ENCODE measurements at regions not wholly inside any gene's neighbourhood (a gene's known extent, or its start where the extent isn't known, plus 50 kb on each side); places are given as distances from the start of the nearest gene placed in this dataset.
A peak's percentile ranks its signal among the peaks of the same experiment; 100 is the strongest.

DNA sequence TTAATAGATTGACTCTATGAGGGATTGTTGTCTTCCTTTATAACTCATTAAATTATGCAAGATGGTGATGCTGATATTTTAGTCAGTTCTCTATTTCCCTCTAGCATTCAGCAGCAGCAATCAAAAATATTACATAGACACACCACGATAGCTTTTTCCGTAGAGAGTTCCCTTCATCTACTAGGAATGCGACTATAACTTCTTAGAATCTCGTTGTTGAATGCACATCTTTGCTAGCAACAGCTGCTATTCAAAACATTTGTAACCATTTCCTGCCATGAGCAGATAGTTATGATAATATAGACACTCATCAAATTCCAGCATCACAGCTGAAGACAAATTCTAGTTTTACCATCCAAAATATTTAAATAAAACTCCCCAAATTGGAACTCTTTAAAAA is 147.4 kb upstream of the FGF13 start:
- H3K36me3 ChIP-seq (ENCODE audit: low read depth) = no peaks in the 10 kb centered on the region
- H3K4me3 ChIP-seq = peak overlapping the region; percentile 54
- TF ChIP-seq EZH2 (IDR thresholded peaks at IDR 0.05; ENCODE audit: insufficient read depth, poor library complexity, severe bottlenecking) (no peak), EZH2phosphoT487 (IDR thresholded peaks at IDR 0.05; ENCODE audit: insufficient read depth, low read depth) (no peak)
- in situ Hi-C loops (cut with MboI) = no loop called here
- no peak overlapping the region for H2AFZ ChIP-seq
- H3K27me3 ChIP-seq (replicated peaks; ENCODE audit: insufficient read depth) = no peaks in the 10 kb centered on the region
- H3F3A ChIP-seq (ENCODE audit: insufficient read depth) = peaks cover 26% of the 10 kb centered on the region; the same call in 1 of the 2 replicates
- H3K79me2 ChIP-seq (ENCODE audit: insufficient read depth) = no peaks in the 10 kb centered on the region
- no peaks in the 10 kb centered on the region for H3K9me3 ChIP-seq (ENCODE audit: low read depth)
- 0 to 1% methylated on average over 4 of the region's 4 CpGs for WGBS, 2 experiments (ENCODE audit: low coverage in 1 of 2, low lambda C conversion rate in 2 of 2, missing lambda C conversion rate in 2 of 2)
- peaks cover 36% of the 10 kb centered on the region for H3K4me1 ChIP-seq (ENCODE audit: insufficient read depth)
- no peaks in the 10 kb centered on the region for H4K20me1 ChIP-seq (ENCODE audit: insufficient read depth)
- H3K27ac ChIP-seq = peak overlapping the region; percentile 93
- DNase-seq = peak; percentile 65
- peak overlapping the region; percentile 62 for H3K9ac ChIP-seq
- H3K4me2 ChIP-seq (ENCODE audit: unreplicated experiment) = peak overlapping the region; percentile 51
- H3K9me2 ChIP-seq (ENCODE audit: insufficient read depth) = no peaks in the 10 kb centered on the region

DNA sequence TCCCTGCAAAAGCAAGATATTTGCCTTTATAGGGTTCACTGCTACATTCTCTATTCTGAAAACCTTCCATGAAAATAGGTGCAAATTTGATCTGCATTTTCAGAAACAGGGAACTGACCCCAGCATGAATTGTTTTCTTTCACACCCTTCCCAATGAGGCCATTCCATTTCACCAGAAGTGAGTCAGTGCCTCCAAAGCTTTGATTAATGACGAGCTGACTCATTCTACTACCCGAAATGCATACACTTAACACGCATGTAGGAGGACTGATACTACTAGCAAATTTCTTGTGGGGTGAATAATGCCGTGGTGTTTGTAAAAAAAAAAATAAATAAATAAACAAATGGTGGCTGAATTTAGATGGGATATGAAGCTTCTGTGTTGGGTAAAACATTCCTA is 146.9 kb upstream of the FGF13 start:
- no peak overlapping the region for H2AFZ ChIP-seq
- H3K9me2 ChIP-seq (ENCODE audit: insufficient read depth) = no peaks in the 10 kb centered on the region
- WGBS, 2 experiments (ENCODE audit: low coverage in 1 of 2, low lambda C conversion rate in 2 of 2, missing lambda C conversion rate in 2 of 2) = 0% methylated on average over 4 of the region's 4 CpGs
- H4K20me1 ChIP-seq (ENCODE audit: insufficient read depth) = no peaks in the 10 kb centered on the region
- H3K4me3 ChIP-seq = peak overlapping the region; percentile 54
- no peaks in the 10 kb centered on the region for H3K36me3 ChIP-seq (ENCODE audit: low read depth)
- peak; percentile 89 for DNase-seq
- peak overlapping the region; percentile 62 for H3K9ac ChIP-seq
- in situ Hi-C loops (cut with MboI) = no loop called here
- H3K4me1 ChIP-seq (ENCODE audit: insufficient read depth) = peaks cover 36% of the 10 kb centered on the region
- no peaks in the 10 kb centered on the region for H3K27me3 ChIP-seq (replicated peaks; ENCODE audit: insufficient read depth)
- no peaks in the 10 kb centered on the region for H3K79me2 ChIP-seq (ENCODE audit: insufficient read depth)
- H3K4me2 ChIP-seq (ENCODE audit: unreplicated experiment) = peak overlapping the region; percentile 57
- peaks cover 26% of the 10 kb centered on the region; the same call in 1 of the 2 replicates for H3F3A ChIP-seq (ENCODE audit: insufficient read depth)
- TF ChIP-seq EZH2phosphoT487 (IDR thresholded peaks at IDR 0.05; ENCODE audit: insufficient read depth, low read depth) (no peak), EZH2 (IDR thresholded peaks at IDR 0.05; ENCODE audit: insufficient read depth, poor library complexity, severe bottlenecking) (no peak)
- H3K27ac ChIP-seq = peak overlapping the region; percentile 93
- no peaks in the 10 kb centered on the region for H3K9me3 ChIP-seq (ENCODE audit: low read depth)

DNA sequence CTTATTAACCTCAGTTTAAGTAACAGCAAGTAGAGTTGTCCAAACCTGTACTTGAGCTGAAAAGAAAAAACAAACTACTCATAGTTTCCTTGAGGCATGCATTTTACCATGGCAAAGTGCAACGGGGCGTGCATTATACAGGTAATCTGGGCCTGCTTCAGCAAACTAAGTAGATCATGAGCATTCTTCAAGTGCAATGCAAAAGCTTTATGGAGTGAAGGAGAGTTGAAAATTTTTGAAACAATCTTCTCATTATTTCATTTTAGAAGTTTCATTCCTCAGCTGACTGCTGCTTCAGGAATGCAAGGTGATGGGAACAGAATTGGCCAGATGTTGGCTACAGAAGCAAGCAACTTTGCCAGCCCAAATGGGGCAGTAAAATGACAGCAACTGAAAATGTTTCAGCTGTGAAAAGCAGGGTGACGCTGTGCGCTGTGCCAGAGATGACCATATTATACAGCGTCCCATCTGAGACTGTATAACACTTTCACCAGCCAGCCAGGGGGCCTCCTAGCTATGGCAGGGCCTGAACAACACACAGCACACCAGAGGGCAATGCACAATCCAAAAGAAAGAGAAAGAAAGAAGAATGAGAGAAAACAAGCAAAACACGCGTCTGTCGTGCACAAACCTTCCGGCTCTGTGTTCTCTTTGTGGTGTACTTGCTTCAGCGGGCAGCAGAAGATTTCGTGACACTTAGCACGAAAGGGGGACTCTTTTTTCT is 145.5 kb upstream of the FGF13 start:
- Histone ChIP-seq H3F3A (ENCODE audit: insufficient read depth) (peaks cover 26% of the 10 kb centered on the region; the same call in 1 of the 2 replicates), H3K27ac (no peak overlapping the region), H3K4me1 (ENCODE audit: insufficient read depth) (peaks cover 36% of the 10 kb centered on the region), H3K9me3 (ENCODE audit: low read depth) (no peaks in the 10 kb centered on the region), H3K4me2 (ENCODE audit: unreplicated experiment) (no peak overlapping the region), H2AFZ (no peak overlapping the region), H3K9ac (no peak overlapping the region), H3K79me2 (ENCODE audit: insufficient read depth) (no peaks in the 10 kb centered on the region), H3K9me2 (ENCODE audit: insufficient read depth) (no peaks in the 10 kb centered on the region), H3K4me3 (no peak overlapping the region), H3K36me3 (ENCODE audit: low read depth) (no peaks in the 10 kb centered on the region), H3K27me3 (replicated peaks; ENCODE audit: insufficient read depth) (no peaks in the 10 kb centered on the region), H4K20me1 (ENCODE audit: insufficient read depth) (no peaks in the 10 kb centered on the region)
- in situ Hi-C loops (cut with MboI) = no loop called here
- TF ChIP-seq EZH2 (IDR thresholded peaks at IDR 0.05; ENCODE audit: insufficient read depth, poor library complexity, severe bottlenecking) = no peak
- DNase-seq = peak; percentile 26
- WGBS, 2 experiments (ENCODE audit: low coverage in 1 of 2, low lambda C conversion rate in 2 of 2, missing lambda C conversion rate in 2 of 2) = 96 to 98% methylated on average over 12 of the region's 12 CpGs

DNA sequence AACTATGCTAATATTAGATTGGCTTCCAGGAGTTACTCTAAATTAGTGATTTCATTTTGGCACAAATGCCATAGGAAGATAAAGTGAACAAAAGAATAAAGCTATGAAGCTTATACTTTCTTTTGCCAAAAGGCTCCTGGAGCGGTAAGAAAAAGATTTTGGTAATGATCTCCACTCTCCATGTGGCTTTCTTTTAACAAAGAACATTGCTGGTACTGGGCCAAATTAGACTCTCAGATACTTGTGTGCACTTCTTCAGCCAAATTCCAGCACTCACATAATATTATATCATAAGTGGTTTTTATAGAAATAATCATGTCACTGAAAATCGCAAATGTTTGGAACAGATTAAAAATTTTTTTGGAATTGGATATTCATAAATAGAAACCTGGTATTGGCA is 142.4 kb upstream of the FGF13 start:
- H3K4me3 ChIP-seq = no peak overlapping the region
- TF ChIP-seq EZH2phosphoT487 (IDR thresholded peaks at IDR 0.05; ENCODE audit: insufficient read depth, low read depth) = no peak
- in situ Hi-C loops (cut with MboI) = no loop called here

More for the DNA sequence above, 142.4 kb upstream of the FGF13 start:
- Histone ChIP-seq H3K9me3 (ENCODE audit: low read depth) (no peaks in the 10 kb centered on the region), H4K20me1 (ENCODE audit: insufficient read depth) (no peaks in the 10 kb centered on the region), H3K27ac (no peak overlapping the region), H3F3A (ENCODE audit: insufficient read depth) (peaks cover 18% of the 10 kb centered on the region; the same call in 1 of the 2 replicates), H3K4me2 (ENCODE audit: unreplicated experiment) (no peak overlapping the region), H2AFZ (no peak overlapping the region), H3K36me3 (ENCODE audit: low read depth) (no peaks in the 10 kb centered on the region), H3K9ac (no peak overlapping the region), H3K79me2 (ENCODE audit: insufficient read depth) (no peaks in the 10 kb centered on the region), H3K4me1 (ENCODE audit: insufficient read depth) (peaks cover 26% of the 10 kb centered on the region), H3K9me2 (ENCODE audit: insufficient read depth) (no peaks in the 10 kb centered on the region), H3K27me3 (replicated peaks; ENCODE audit: insufficient read depth) (no peaks in the 10 kb centered on the region)
- 60 to 63% methylated on average over 2 of the region's 2 CpGs for WGBS, 2 experiments (ENCODE audit: low coverage in 1 of 2, low lambda C conversion rate in 2 of 2, missing lambda C conversion rate in 2 of 2)
- no peak for DNase-seq
